Inflammatory macrophage treated with lipopolysaccharide for 4 hours (primary cell): ENCODE measurements at regions not wholly inside any gene's neighbourhood (a gene's known extent, or its start where the extent isn't known, plus 50 kb on each side); places are given as distances from the start of the nearest gene placed in this dataset.
"Not testable (repeated sequence)": the region's sequence is repeated elsewhere in the genome, so short reads cannot be mapped to it uniquely, and the experiment has no call there.

ENCODE experiments used
- DNase-seq: peaks from one replicate; pipeline ENCODE4 v3.0.0-alpha.2; 2020

DNA sequence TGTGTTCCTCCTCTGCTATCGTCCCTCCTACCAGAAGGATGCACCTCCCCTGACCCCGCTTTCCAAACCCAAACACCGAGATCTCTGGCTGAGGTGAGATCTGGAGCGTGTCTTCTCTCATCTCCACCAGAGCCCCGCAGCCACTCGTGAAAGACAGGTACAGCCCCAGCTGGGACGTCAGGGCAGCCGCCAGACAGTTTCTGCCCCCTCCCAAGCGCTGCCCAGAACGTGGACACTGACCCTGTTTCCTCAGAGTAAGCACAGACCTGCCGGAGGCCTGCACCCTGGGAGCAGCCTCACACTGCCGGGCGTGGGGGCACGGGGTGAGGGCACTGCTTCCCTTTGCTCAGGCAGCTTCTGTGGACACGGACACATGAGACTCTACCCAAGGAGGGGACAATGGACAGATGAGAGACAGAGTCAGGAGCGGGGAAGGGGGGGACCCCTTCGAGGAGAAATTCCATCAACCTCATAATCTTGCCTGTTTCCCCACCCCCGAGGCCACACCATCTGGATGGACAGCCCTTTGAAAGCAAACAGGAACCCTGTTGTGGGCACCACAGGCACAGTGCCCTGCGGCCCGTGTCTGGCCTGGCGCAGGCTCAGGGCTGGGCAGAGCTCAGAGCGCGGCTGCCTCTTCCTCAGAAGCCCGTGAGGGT, 210.6 kb downstream of the DLL1 start:
- DNase-seq, result no peak

DNA sequence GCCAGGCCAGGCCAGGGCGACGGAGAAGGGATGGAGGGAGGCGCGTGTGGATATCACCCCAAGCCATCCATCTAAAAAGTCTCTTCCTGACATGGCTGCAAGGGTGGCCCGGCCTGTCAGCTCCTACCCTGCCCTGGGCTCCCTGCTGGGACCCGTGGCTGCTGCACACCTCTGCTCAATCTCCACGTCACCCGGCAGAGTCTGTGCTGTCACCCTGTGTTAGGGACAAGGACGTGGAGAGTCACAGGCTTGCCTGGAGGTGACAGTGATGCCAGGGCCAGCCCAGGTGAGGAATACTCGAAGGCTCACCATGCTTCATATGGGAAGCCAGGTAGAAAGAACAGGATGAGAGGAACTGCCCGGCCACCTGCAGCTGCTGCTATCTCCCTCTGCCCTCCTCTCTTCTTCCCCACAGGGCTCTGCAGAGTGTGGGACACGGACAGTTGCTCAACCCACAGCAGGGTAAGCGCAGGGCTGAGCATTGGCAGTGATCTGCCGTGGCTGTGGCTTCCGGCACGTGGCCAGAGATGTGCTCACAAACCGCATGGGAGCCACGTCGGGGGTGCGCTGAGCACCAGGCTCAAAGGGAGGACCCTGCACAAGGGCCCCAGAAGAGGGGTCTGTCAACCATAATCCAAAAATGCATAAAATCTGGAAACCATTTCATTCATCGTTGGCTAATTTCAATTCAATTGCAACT, 214.3 kb downstream of the DLL1 start:
- DNase-seq, result no peak

- no peak for DNase-seq
These were observed 215.1 kb downstream of the DLL1 start for GRCh38 chr6:170075659-170076223.

GRCh38 chr6:170074907-170075306, 216.0 kb downstream of the DLL1 start:
- DNase-seq, result no peak

GRCh38 chr6:170074435-170074834, 216.4 kb downstream of the DLL1 start:
- DNase-seq, result no peak

DNA sequence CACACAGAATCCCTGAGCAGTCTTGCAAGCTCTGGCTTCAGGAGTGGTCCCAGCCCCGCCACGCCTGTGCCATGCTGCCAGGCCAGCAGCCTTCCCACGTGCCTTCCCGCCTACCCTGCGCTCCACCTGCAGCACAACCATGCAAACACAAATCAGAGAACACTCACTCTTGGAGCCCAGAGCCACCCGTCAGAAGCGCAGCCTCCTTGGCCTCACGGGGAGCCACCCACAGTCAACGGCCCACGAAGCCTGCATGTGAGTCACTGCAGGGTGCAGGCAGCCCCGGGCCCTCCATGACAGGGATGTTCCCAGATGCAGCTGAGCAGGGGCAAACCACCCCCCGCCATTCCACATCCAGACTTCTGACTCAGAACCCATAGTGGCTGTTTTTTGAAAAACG, 217.0 kb downstream of the DLL1 start:
- DNase-seq, result no peak

DNA sequence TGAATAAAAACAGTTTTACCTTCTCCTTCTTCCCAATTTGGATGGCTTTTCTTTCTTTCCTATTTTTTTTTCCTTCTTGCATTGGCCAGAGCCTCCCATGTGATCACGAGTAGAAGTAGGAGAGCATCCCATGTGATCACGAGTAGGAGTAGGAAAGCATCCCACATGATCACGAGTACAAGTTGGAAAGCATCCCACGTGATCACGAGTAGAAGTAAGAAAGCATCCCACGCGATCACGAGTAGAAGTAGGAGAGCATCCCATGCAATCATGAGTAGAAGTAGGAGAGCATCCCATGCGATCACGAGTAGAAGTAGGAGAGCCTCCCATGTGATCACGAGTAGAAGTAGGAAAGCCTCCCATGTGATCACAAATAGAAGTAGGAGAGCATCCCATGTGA, 218.6 kb downstream of the DLL1 start:
- no peak for DNase-seq

DNA sequence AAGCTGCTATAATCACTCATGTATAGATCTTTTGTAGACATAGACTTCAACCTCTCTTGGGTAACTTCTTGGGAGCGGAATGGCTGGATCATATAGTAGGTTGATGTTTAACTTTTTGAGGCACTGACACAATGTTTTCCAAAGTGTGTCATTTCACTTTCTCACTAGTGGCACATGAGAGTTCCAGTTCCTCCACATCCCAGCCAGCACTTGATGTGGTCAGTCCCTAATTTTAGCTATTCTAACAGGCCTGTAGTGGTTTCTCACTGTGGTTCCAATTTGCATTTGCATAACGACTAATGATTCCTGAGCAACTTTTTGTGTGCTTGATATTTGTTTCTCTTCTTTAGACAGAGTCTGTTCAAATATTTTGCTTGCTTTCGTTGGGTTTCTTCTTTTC, 221.3 kb downstream of the DLL1 start:
- no peak for DNase-seq

- DNase-seq, result no peak
These were observed 222.4 kb downstream of the DLL1 start for GRCh38 chr6:170068496-170068895.

DNA sequence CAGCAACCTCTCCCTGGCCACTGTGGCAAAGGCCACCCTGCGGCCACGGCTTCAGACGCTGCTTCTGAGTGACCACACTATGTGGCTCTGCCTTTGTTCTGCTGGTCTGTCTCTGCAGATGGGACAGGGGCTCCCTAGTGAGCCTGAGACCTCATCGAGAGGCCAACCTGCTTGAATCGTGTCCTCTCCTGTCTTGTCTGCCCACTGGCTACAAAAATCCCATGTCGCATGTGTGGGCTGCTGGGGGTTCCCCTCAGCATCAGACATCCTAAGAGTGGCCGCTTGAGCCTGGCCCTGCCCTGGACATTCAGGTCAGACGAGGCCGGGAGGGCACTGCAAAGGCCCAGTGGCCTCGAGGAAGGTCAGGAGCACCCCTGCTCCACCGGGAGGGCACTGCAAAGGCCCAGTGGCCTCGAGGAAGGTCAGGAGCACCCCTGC, 222.9 kb downstream of the DLL1 start:
- DNase-seq, result no peak

GRCh38 chr6:170067181-170067641, 223.7 kb downstream of the DLL1 start:
- no peak for DNase-seq

- no peak for DNase-seq
These were observed 224.2 kb downstream of the DLL1 start for GRCh38 chr6:170066679-170067078.

- DNase-seq, result no peak
These were observed 226.9 kb downstream of the DLL1 start for GRCh38 chr6:170063851-170064602.

- DNase-seq, result no peak
These were observed 227.4 kb downstream of the DLL1 start for GRCh38 chr6:170063431-170063830.

- no peak for DNase-seq
These were observed 228.0 kb downstream of the DLL1 start for GRCh38 chr6:170062915-170063241.

DNA sequence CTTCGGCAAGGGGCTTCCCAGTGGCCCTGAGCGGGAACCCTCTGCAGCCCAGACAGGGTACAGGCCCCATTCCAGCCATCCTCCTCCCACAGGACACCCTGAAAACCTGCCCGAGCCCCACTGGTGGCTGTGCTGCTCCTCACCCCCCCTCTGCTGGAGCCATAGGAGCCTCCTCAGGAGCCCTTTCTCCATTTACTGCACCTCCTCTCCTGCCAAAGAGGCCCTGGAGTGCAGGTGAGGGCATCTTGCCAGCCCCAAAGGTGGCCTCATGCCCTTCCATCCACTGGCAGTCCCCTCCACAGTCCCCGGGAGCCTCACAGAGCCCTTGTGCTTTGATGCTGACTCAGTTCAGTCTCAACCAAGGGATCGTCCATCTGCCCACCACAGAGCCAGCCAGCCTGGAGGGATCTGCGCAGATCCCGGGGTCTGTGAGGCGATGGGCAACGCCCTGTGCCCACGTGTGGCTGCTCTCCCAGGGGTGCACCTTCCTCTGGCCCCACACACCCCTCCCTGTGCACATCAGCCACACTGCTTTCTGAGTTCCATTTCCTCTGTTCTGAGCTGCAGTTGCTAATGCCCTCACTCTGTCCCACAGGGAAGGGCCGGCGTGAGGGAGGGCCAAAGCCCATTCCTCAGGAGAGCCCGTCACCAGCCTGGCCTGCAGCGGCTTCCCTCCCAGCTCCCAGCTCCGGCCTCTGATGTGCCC, 228.5 kb downstream of the DLL1 start:
- DNase-seq, result no peak

DNA sequence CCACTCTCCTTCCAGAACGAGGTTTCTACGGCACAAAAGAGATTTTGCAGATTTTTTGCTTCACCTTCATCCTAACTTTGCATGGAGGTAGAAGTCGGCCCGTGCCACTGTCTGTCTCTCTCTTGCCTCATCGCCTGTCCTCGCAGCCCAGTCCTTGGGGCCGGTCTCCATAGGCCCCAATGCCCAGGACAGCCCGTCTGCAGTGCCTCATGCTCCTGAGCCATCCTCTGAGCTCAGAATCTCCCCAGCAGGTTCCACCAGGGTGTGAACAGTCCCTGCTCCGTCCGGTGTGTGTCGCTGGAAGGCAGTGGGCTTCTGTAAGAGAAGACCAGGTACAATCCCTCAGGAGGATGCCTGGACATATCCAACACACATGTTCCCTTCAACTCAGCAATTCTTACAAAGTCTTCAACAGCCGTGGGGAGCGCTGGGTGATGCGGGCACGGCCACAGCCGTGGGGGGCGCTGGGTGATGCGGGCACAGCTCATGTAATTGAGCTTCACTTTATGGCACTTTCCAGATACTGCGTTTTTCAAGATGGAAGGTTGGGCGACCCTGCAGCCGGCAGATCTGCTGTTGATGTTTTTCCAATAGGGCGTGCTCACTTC, 231.9 kb downstream of the DLL1 start:
- DNase-seq, result no peak

DNA sequence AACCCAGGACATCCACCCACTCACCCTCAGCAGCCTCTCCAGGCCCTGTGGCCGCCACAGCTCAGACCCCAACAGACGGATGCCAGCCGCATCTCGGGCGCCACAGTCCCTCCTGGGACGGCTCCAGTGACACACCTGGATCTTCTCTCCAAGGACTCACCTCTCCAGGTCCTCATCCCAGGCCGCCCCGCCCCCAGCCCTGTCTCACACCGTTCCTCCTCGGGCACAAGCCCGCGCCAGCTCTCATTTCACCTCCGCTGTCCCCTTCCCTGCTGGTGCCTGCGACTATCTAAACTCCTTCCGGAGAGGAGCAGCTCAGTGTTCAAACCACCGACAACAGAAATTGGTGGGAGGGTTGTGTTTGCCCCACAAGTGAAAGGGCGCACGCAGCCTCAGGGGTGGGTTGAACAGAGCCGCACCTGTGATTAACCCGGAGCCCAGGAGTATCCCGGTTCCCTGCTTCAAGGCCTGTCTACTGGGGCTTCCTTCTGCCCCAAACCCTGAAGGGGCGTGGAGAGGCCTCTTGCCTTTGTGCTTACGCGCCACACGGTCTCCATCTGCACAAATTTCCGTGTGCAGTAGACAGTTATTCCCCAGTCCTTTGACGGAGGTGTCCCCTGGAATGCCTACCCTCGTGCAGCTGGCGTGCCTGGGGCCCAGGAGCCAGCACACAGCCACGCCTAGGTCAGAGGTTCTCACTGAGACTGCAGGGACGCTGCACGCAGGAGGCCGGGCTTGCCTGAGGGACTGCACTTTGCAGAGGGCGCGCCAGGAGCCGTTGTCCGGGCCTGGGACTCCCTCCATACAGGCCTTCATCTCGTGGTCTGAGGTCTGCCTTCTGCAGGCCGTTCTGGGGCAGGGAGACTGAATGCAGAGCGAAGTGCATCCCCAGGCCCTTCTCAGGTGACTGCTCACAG, 232.7 kb downstream of the DLL1 start:
- no peak for DNase-seq

DNA sequence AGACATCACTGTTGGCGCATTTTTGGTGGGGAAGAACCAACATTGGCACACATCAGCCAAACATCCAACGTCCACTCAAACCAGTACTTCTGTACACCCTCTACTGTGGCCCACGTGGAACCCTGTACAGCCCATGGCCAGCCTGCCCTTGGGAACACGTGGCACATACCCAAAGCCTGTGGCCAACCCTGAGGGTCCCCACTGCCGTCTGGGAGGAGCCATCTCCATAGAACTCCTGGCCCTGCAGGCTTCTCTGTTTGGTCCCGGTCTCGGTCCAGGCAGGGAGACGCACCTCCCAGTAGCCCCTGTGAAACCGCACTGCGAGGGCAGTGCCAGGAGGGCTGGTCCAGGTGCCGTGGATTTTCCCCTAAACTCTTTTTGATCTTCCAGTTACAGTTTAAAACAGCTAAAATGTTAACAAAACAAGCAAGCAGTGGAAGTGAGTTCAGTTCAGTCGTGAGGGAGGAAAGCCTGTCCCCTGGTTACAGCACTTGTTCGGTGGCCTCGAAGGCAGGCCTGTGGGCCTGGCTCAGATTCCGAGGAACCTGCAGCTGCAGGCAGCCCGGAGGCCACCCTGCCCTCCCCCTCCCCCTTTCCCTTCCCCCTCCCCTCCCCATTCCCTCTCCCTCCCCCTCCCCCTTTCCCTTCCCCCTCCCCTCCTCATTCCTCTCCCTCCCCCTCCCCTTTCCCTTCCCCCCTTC, 233.7 kb downstream of the DLL1 start:
- DNase-seq, result no peak

DNA sequence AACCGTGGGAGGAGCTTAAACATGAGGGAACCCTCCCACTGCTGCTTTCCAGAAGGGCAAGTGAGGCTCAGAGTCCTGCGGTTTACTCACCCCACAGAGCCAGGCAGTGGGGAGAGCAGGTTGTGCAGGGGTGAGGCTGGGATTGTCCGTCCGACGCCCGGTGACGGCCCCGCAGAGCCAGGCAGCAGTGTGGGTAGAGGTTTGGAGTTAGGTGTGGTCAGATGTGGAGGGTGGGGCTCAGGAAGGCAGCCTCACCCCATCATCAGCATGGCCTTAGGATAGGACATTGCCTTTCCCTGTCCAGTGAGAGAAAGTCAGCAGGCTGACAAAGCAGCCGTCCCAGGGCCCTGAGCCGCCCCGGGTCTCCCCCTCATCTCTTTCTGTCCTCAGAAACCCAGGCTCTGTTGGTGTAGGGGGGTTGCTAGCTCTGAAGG, 234.6 kb downstream of the DLL1 start:
- DNase-seq, result no peak

DNA sequence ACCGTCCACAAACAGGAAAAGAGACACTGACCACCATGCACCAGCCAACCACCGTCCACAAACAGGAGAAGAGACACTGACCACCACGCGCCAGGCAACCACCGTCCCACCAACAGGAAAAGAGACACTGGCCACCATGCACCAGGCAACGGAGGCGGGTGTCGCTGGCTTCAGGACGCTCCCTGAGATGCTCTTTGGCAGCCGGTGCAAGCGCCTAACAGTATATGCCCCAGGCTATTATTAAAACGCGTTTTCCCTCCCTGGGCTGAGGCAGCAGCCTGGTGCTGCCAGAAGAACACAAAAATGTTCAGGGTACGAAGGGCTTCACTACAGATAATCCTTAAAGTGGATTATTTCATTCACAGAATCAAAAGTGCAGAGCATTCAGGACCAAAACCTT, 235.1 kb downstream of the DLL1 start:
- DNase-seq, result not testable (repeated sequence)
